ENCODE measurements at regions not wholly inside any gene's neighbourhood (a gene's known extent, or its start where the extent isn't known, plus 50 kb on each side); places are given as distances from the start of the nearest gene placed in this dataset.

DNA sequence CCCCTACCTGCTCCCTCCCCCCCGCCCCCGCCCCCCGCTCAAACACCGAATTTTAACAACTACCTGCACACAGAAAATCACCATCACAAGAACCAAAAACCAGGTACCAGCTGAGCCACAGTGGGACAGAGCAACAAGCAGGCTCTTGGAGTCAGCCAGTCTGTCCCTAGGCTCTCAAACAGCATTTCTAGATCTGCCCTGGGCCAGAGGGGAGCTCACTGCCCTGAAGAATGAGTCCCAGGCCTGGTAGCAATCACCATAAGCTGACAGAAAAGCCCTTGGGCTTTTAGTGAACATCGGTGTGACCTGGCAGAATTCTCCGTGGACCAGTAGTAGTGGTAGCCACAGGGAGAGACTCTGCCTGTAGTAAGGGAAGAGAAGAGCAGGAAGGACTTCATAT is 58.3 kb downstream of the C11orf87 start:
- H3K4me1 Mint-ChIP-seq (ENCODE audit: low read depth), result no peaks in the 10 kb centered on the region
- no peaks in the 10 kb centered on the region for H3K36me3 Mint-ChIP-seq (ENCODE audit: low read depth)
- ATAC-seq, result no peak
- ChIA-PET POLR2A (no interaction called here), CTCF (no interaction called here)
- no peak overlapping the region for H3K4me3 Mint-ChIP-seq
- no peak for DNase-seq
- no peaks in the 10 kb centered on the region for H3K9me3 Mint-ChIP-seq (ENCODE audit: insufficient read depth)
- no peak overlapping the region for H3K27ac Mint-ChIP-seq
- no peaks in the 10 kb centered on the region for H3K27me3 Mint-ChIP-seq (ENCODE audit: low read depth)

DNA sequence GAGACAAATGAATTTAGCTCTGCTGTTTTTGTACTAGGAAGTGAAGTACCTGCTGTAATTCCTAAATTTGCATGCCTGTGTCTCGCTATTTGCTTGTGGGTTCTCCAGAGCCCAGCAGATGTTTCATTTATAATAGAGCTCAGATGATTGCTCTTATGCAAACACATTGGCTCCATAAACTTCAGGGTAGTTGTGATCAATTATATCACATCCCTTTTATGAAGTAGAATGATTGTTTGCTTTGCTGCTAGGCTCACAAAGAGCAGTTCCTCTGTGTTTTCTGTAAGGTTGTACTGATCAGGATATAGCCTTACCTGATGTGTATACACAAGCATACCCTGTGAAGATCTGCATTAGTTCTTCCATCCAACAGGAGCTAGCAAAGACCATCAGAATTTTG is 64.1 kb downstream of the C11orf87 start:
- H3K9me3 Mint-ChIP-seq (ENCODE audit: insufficient read depth), result no peaks in the 10 kb centered on the region
- ChIA-PET CTCF (no interaction called here), POLR2A (no interaction called here)

DNA sequence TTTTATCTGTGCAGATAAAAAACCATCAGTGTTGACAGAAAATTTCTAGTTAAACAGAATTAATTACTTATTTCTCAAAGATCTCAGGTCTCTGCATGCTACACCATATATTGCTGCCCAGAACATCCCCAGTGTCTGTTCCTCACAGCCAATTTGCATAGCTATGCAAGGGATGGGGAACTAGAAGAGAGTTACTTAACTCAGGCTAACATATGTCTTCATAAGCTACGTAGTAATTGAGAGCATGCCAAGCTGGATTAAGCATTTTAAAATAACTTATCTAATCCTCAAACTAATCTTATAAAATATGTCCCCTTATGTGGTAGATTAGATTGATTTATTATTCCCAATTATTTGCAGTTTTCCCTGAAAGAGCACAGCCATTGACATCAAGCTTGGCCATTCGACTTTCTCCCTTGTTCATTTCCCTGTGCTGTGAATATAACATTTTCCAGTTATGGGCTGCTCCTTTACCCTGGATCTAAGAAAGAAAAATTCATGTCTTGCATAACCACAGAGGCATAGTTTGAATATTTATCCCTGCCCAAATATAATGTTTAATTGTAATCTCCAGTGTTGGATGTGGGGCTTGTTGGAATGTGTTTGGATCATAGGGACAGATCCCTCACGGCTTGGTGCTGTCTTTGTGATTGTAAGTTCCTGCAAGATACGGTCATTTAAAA is 69.1 kb downstream of the C11orf87 start:
- CTCF ChIA-PET, result no interaction called here
- POLR2A ChIA-PET, result no interaction called here
- H3K4me1 Mint-ChIP-seq (ENCODE audit: low read depth), result no peaks in the 10 kb centered on the region
- H3K4me3 Mint-ChIP-seq, result no peak overlapping the region
- H3K27ac Mint-ChIP-seq, result no peak overlapping the region
- DNase-seq, result no peak
- ATAC-seq, result no peak
- no peaks in the 10 kb centered on the region for H3K27me3 Mint-ChIP-seq (ENCODE audit: low read depth)
- H3K9me3 Mint-ChIP-seq (ENCODE audit: insufficient read depth), result no peaks in the 10 kb centered on the region
- no peaks in the 10 kb centered on the region for H3K36me3 Mint-ChIP-seq (ENCODE audit: low read depth)

More for the DNA sequence above, 64.1 kb downstream of the C11orf87 start:
- Mint-ChIP-seq H3K36me3 (ENCODE audit: low read depth) (no peaks in the 10 kb centered on the region), H3K4me3 (no peak overlapping the region), H3K27ac (no peak overlapping the region), H3K4me1 (ENCODE audit: low read depth) (no peaks in the 10 kb centered on the region), H3K27me3 (ENCODE audit: low read depth) (no peaks in the 10 kb centered on the region)
- ATAC-seq (no peak), DNase-seq (no peak)

- Mint-ChIP-seq H3K36me3 (ENCODE audit: low read depth) (no peaks in the 10 kb centered on the region), H3K27ac (no peak overlapping the region), H3K27me3 (ENCODE audit: low read depth) (no peaks in the 10 kb centered on the region), H3K4me1 (ENCODE audit: low read depth) (no peaks in the 10 kb centered on the region), H3K9me3 (ENCODE audit: insufficient read depth) (no peaks in the 10 kb centered on the region), H3K4me3 (no peak overlapping the region)
- no peak for DNase-seq
- ChIA-PET POLR2A (no interaction called here), CTCF (no interaction called here)
- no peak for ATAC-seq
Observed at GRCh38 chr11:109506115-109506514, 84.1 kb downstream of the C11orf87 start.

DNA sequence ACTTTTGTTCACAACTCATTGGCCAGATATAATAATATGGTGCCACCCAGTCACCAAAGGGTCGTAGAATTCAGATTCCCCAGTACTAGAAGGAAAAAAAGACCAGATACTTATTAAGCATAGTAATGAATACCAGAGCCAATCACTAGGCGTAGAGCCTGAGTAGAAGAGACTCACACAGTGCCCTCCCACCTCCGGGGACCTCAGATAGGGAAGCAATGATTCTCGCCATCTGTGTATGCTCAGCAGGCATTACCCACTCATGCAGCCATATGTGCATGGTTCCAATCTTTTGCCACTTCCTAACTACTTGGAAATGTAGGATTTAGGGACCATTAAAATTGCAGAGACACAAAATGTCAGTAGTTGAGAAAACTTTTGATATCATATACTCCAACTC is 85.3 kb downstream of the C11orf87 start:
- ChIA-PET POLR2A (no interaction called here), CTCF (no interaction called here)
- no peak overlapping the region for H3K4me3 Mint-ChIP-seq
- H3K36me3 Mint-ChIP-seq (ENCODE audit: low read depth), result no peaks in the 10 kb centered on the region
- H3K27me3 Mint-ChIP-seq (ENCODE audit: low read depth), result no peaks in the 10 kb centered on the region
- no peak overlapping the region for H3K27ac Mint-ChIP-seq
- H3K4me1 Mint-ChIP-seq (ENCODE audit: low read depth), result no peaks in the 10 kb centered on the region
- H3K9me3 Mint-ChIP-seq (ENCODE audit: insufficient read depth), result no peaks in the 10 kb centered on the region
- ATAC-seq (no peak), DNase-seq (no peak)

- no peaks in the 10 kb centered on the region for H3K36me3 Mint-ChIP-seq (ENCODE audit: low read depth)
- ChIA-PET CTCF (no interaction called here), POLR2A (no interaction called here)
- H3K27ac Mint-ChIP-seq, result no peak overlapping the region
- H3K4me3 Mint-ChIP-seq, result no peak overlapping the region
- no peaks in the 10 kb centered on the region for H3K27me3 Mint-ChIP-seq (ENCODE audit: low read depth)
- ATAC-seq (no peak), DNase-seq (no peak)
- no peaks in the 10 kb centered on the region for H3K9me3 Mint-ChIP-seq (ENCODE audit: insufficient read depth)
- no peaks in the 10 kb centered on the region for H3K4me1 Mint-ChIP-seq (ENCODE audit: low read depth)
Observed at GRCh38 chr11:109507836-109508561, 86.0 kb downstream of the C11orf87 start.

DNA sequence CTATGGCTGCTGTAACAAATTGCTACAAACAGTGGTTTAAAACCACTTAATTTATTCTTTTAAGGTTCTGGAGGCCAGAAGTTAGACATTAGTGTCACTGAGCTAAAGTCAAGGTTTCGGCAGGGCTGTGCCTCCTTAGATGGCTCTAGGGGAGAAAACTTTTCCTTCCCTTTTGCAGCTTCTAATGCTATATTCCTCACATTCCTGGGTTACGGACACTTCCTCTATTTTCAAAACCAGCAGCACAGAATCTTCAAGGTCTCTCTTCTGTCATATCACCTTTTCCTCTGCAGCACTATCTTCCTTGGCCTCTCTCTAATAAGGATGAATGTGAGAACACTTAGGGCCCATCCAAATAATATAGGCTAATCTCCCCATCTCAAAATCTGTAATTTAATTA is 87.0 kb downstream of the C11orf87 start:
- H3K4me1 Mint-ChIP-seq (ENCODE audit: low read depth), result no peaks in the 10 kb centered on the region
- CTCF ChIA-PET, result no interaction called here
- no peak for ATAC-seq
- H3K9me3 Mint-ChIP-seq (ENCODE audit: insufficient read depth), result no peaks in the 10 kb centered on the region
- no peak overlapping the region for H3K27ac Mint-ChIP-seq
- H3K36me3 Mint-ChIP-seq (ENCODE audit: low read depth), result no peaks in the 10 kb centered on the region
- no peaks in the 10 kb centered on the region for H3K27me3 Mint-ChIP-seq (ENCODE audit: low read depth)
- H3K4me3 Mint-ChIP-seq, result no peak overlapping the region
- POLR2A ChIA-PET, result no interaction called here
- no peak for DNase-seq

- ATAC-seq (no peak), DNase-seq (no peak)
- Mint-ChIP-seq H3K27me3 (ENCODE audit: low read depth) (no peaks in the 10 kb centered on the region), H3K27ac (no peak overlapping the region), H3K9me3 (ENCODE audit: insufficient read depth) (no peaks in the 10 kb centered on the region), H3K4me1 (ENCODE audit: low read depth) (no peaks in the 10 kb centered on the region), H3K36me3 (ENCODE audit: low read depth) (no peaks in the 10 kb centered on the region), H3K4me3 (no peak overlapping the region)
- POLR2A ChIA-PET, result no interaction called here
- CTCF ChIA-PET, result no interaction called here
Observed at GRCh38 chr11:109510316-109510715, 88.3 kb downstream of the C11orf87 start.

GRCh38 chr11:109511598-109511997 is 89.6 kb downstream of the C11orf87 start:
- Mint-ChIP-seq H3K4me3 (no peak overlapping the region), H3K36me3 (ENCODE audit: low read depth) (no peaks in the 10 kb centered on the region), H3K27me3 (ENCODE audit: low read depth) (no peaks in the 10 kb centered on the region), H3K9me3 (ENCODE audit: insufficient read depth) (no peaks in the 10 kb centered on the region), H3K27ac (no peak overlapping the region), H3K4me1 (ENCODE audit: low read depth) (no peaks in the 10 kb centered on the region)
- no peak for DNase-seq
- ChIA-PET POLR2A (no interaction called here), CTCF (no interaction called here)
- no peak for ATAC-seq

GRCh38 chr11:109512249-109512648 is 90.3 kb downstream of the C11orf87 start:
- ChIA-PET CTCF (no interaction called here), POLR2A (no interaction called here)
- no peaks in the 10 kb centered on the region for H3K4me1 Mint-ChIP-seq (ENCODE audit: low read depth)
- DNase-seq (no peak), ATAC-seq (no peak)
- H3K27me3 Mint-ChIP-seq (ENCODE audit: low read depth), result no peaks in the 10 kb centered on the region
- H3K36me3 Mint-ChIP-seq (ENCODE audit: low read depth), result no peaks in the 10 kb centered on the region
- H3K27ac Mint-ChIP-seq, result no peak overlapping the region
- H3K9me3 Mint-ChIP-seq (ENCODE audit: insufficient read depth), result no peaks in the 10 kb centered on the region
- H3K4me3 Mint-ChIP-seq, result no peak overlapping the region

- Mint-ChIP-seq H3K27me3 (ENCODE audit: low read depth) (no peaks in the 10 kb centered on the region), H3K4me1 (ENCODE audit: low read depth) (no peaks in the 10 kb centered on the region), H3K27ac (no peak overlapping the region), H3K4me3 (no peak overlapping the region), H3K36me3 (ENCODE audit: low read depth) (no peaks in the 10 kb centered on the region), H3K9me3 (ENCODE audit: insufficient read depth) (no peaks in the 10 kb centered on the region)
- CTCF ChIA-PET, result no interaction called here
- POLR2A ChIA-PET, result no interaction called here
- no peak for DNase-seq
- ATAC-seq, result no peak
Observed at GRCh38 chr11:109512680-109513079, 90.7 kb downstream of the C11orf87 start.

- no peaks in the 10 kb centered on the region for H3K9me3 Mint-ChIP-seq (ENCODE audit: insufficient read depth)
- H3K27ac Mint-ChIP-seq, result no peak overlapping the region
- CTCF ChIA-PET, result no interaction called here
- no peaks in the 10 kb centered on the region for H3K4me1 Mint-ChIP-seq (ENCODE audit: low read depth)
- DNase-seq (no peak), ATAC-seq (no peak)
- POLR2A ChIA-PET, result no interaction called here
- no peaks in the 10 kb centered on the region for H3K36me3 Mint-ChIP-seq (ENCODE audit: low read depth)
- no peak overlapping the region for H3K4me3 Mint-ChIP-seq
- H3K27me3 Mint-ChIP-seq (ENCODE audit: low read depth), result no peaks in the 10 kb centered on the region
Observed at GRCh38 chr11:109514313-109515018, 92.5 kb downstream of the C11orf87 start.

Measured in activated CD8-positive, alpha-beta T cell treated with anti-CD3 and anti-CD28 coated beads, Interleukin-2, amount 10 ng/mL, durations not matched to agents 7 days and 5 days (primary cell).